ENCODE measurements at regions not wholly inside any gene's neighbourhood (a gene's known extent, or its start where the extent isn't known, plus 50 kb on each side); places are given as distances from the start of the nearest gene placed in this dataset.

- TF ChIP-seq POLR2AphosphoS5 (IDR thresholded peaks at IDR 0.05) (no peak), POLR2A (IDR thresholded peaks at IDR 0.05) (no peak)
Measured at GRCh38 chr1:56084246-56084645, 495.1 kb downstream of the PLPP3 start.

Data from prostate gland (tissue), 1 donor.